ENCODE measurements at regions not wholly inside any gene's neighbourhood (a gene's known extent, or its start where the extent isn't known, plus 50 kb on each side); places are given as distances from the start of the nearest gene placed in this dataset.
"Not testable (repeated sequence)": the region's sequence is repeated elsewhere in the genome, so short reads cannot be mapped to it uniquely, and the experiment has no call there.

GRCh38 chr4:106796876-106797275, 239.2 kb downstream of the DKK2 start:
- no peak for ATAC-seq
- no peak for DNase-seq
- TF ChIP-seq CTCF (IDR thresholded peaks at IDR 0.05): no peak
- intact Hi-C loops (cut with DNase I): no loop called here
- Histone ChIP-seq H3K9me3 (no peaks in the 10 kb centered on the region), H3K27me3 (ENCODE audit: low read depth) (peaks cover 8% of the 10 kb centered on the region), H3K36me3 (no peaks in the 10 kb centered on the region), H3K4me3 (no peak overlapping the region), H3K27ac (no peak overlapping the region), H3K4me1 (no peaks in the 10 kb centered on the region)

- H3K36me3 ChIP-seq: no peaks in the 10 kb centered on the region
- no peaks in the 10 kb centered on the region for H3K4me1 ChIP-seq
Measured at GRCh38 chr4:106795326-106795725, 240.8 kb downstream of the DKK2 start.

GRCh38 chr4:106793933-106794332, 242.2 kb downstream of the DKK2 start:
- DNase-seq: no peak
- no peaks in the 10 kb centered on the region for H3K4me1 ChIP-seq
- no peak for ATAC-seq
- H3K27me3 ChIP-seq (ENCODE audit: low read depth): peaks cover 8% of the 10 kb centered on the region
- H3K4me3 ChIP-seq: no peak overlapping the region
- no peaks in the 10 kb centered on the region for H3K36me3 ChIP-seq
- intact Hi-C loops (cut with DNase I): no loop called here
- no peak for TF ChIP-seq CTCF (IDR thresholded peaks at IDR 0.05)
- H3K27ac ChIP-seq: no peak overlapping the region
- H3K9me3 ChIP-seq: no peaks in the 10 kb centered on the region

More at GRCh38 chr4:106795326-106795725, 240.8 kb downstream of the DKK2 start:
- no peaks in the 10 kb centered on the region for H3K9me3 ChIP-seq
- no peak overlapping the region for H3K4me3 ChIP-seq
- peaks cover 8% of the 10 kb centered on the region for H3K27me3 ChIP-seq (ENCODE audit: low read depth)
- no peak for TF ChIP-seq CTCF (IDR thresholded peaks at IDR 0.05)
- intact Hi-C loops (cut with DNase I): no loop called here
- H3K27ac ChIP-seq: no peak overlapping the region
- no peak for DNase-seq
- ATAC-seq: no peak

GRCh38 chr4:106775636-106776035, 260.5 kb downstream of the DKK2 start:
- ATAC-seq: no peak
- no peak for TF ChIP-seq CTCF (IDR thresholded peaks at IDR 0.05)
- Histone ChIP-seq H3K4me3 (no peak overlapping the region), H3K27ac (no peak overlapping the region), H3K9me3 (no peaks in the 10 kb centered on the region), H3K36me3 (no peaks in the 10 kb centered on the region), H3K4me1 (no peaks in the 10 kb centered on the region), H3K27me3 (ENCODE audit: low read depth) (no peaks in the 10 kb centered on the region)
- intact Hi-C loops (cut with DNase I): no loop called here
- no peak for DNase-seq

- H3K27me3 ChIP-seq (ENCODE audit: low read depth); H3K27ac ChIP-seq; DNase-seq; intact Hi-C loops (cut with DNase I); H3K4me3 ChIP-seq; ATAC-seq; H3K9me3 ChIP-seq; H3K4me1 ChIP-seq; H3K36me3 ChIP-seq: not testable (repeated sequence)
Measured at GRCh38 chr4:106774055-106774454, 262.1 kb downstream of the DKK2 start.

- no peaks in the 10 kb centered on the region for H3K4me1 ChIP-seq
- no peak for ATAC-seq
- no peak for TF ChIP-seq CTCF (IDR thresholded peaks at IDR 0.05)
- H3K36me3 ChIP-seq: no peaks in the 10 kb centered on the region
- no peaks in the 10 kb centered on the region for H3K27me3 ChIP-seq (ENCODE audit: low read depth)
- H3K27ac ChIP-seq: no peak overlapping the region
- no peak overlapping the region for H3K4me3 ChIP-seq
- intact Hi-C loops (cut with DNase I): no loop called here
- no peaks in the 10 kb centered on the region for H3K9me3 ChIP-seq
- DNase-seq: no peak
Measured at GRCh38 chr4:106773076-106773905, 262.8 kb downstream of the DKK2 start.
